ENCODE measurements at regions not wholly inside any gene's neighbourhood (a gene's known extent, or its start where the extent isn't known, plus 50 kb on each side); places are given as distances from the start of the nearest gene placed in this dataset.

- Mint-ChIP-seq H3K27ac (no peak overlapping the region), H3K9me3 (no peaks in the 10 kb centered on the region), H3K27me3 (peaks cover 8% of the 10 kb centered on the region), H3K36me3 (no peaks in the 10 kb centered on the region), H3K4me3 (no peak overlapping the region), H3K4me1 (no peaks in the 10 kb centered on the region)
- no peak for ATAC-seq
These were observed 188.1 kb upstream of the CELF2 start for GRCh38 chr10:10829576-10829975.

- ATAC-seq: no peak
- Mint-ChIP-seq H3K4me3 (no peak overlapping the region), H3K4me1 (no peaks in the 10 kb centered on the region)
These were observed 187.2 kb upstream of the CELF2 start for GRCh38 chr10:10830293-10830986.

GRCh38 chr10:10831085-10831484 is 186.6 kb upstream of the CELF2 start:
- Mint-ChIP-seq H3K4me3 (no peak overlapping the region), H3K9me3 (no peaks in the 10 kb centered on the region), H3K27ac (no peak overlapping the region), H3K27me3 (no peaks in the 10 kb centered on the region), H3K4me1 (no peaks in the 10 kb centered on the region), H3K36me3 (no peaks in the 10 kb centered on the region)
- no peak for ATAC-seq

More at GRCh38 chr10:10830293-10830986, 187.2 kb upstream of the CELF2 start:
- Mint-ChIP-seq H3K9me3 (no peaks in the 10 kb centered on the region), H3K27ac (no peak overlapping the region), H3K36me3 (no peaks in the 10 kb centered on the region), H3K27me3 (no peaks in the 10 kb centered on the region)

GRCh38 chr10:10833955-10834354 is 183.7 kb upstream of the CELF2 start:
- Mint-ChIP-seq H3K4me1 (no peaks in the 10 kb centered on the region), H3K36me3 (no peaks in the 10 kb centered on the region), H3K27me3 (no peaks in the 10 kb centered on the region), H3K27ac (no peak overlapping the region), H3K9me3 (no peaks in the 10 kb centered on the region), H3K4me3 (no peak overlapping the region)
- no peak for ATAC-seq

GRCh38 chr10:10844251-10844650 is 173.4 kb upstream of the CELF2 start:
- Mint-ChIP-seq H3K36me3 (no peaks in the 10 kb centered on the region), H3K4me3 (no peak overlapping the region), H3K27ac (no peak overlapping the region), H3K27me3 (peaks cover 9% of the 10 kb centered on the region), H3K9me3 (peaks cover 7% of the 10 kb centered on the region), H3K4me1 (no peaks in the 10 kb centered on the region)
- no peak for ATAC-seq

GRCh38 chr10:10845185-10845584 is 172.5 kb upstream of the CELF2 start:
- Mint-ChIP-seq H3K27me3 (peaks cover 9% of the 10 kb centered on the region), H3K9me3 (no peaks in the 10 kb centered on the region), H3K4me3 (no peak overlapping the region), H3K4me1 (no peaks in the 10 kb centered on the region), H3K36me3 (no peaks in the 10 kb centered on the region), H3K27ac (no peak overlapping the region)
- no peak for ATAC-seq

GRCh38 chr10:10845826-10846503 is 171.7 kb upstream of the CELF2 start:
- Mint-ChIP-seq H3K36me3 (no peaks in the 10 kb centered on the region), H3K4me1 (no peaks in the 10 kb centered on the region), H3K27me3 (peaks cover 9% of the 10 kb centered on the region), H3K4me3 (no peak overlapping the region), H3K27ac (no peak overlapping the region), H3K9me3 (no peaks in the 10 kb centered on the region)
- no peak for ATAC-seq

- Mint-ChIP-seq H3K36me3 (no peaks in the 10 kb centered on the region), H3K27me3 (peaks cover 14% of the 10 kb centered on the region)
These were observed 171.2 kb upstream of the CELF2 start for GRCh38 chr10:10846504-10846900.

GRCh38 chr10:10847387-10847786 is 170.3 kb upstream of the CELF2 start:
- Mint-ChIP-seq H3K36me3 (no peaks in the 10 kb centered on the region), H3K27me3 (peaks cover 23% of the 10 kb centered on the region), H3K4me3 (no peak overlapping the region), H3K4me1 (no peaks in the 10 kb centered on the region), H3K27ac (no peak overlapping the region), H3K9me3 (no peaks in the 10 kb centered on the region)
- no peak for ATAC-seq

More at GRCh38 chr10:10846504-10846900, 171.2 kb upstream of the CELF2 start:
- H3K4me1 Mint-ChIP-seq: no peaks in the 10 kb centered on the region
- no peak for ATAC-seq
- no peak overlapping the region for H3K27ac Mint-ChIP-seq
- no peak overlapping the region for H3K4me3 Mint-ChIP-seq
- H3K9me3 Mint-ChIP-seq: no peaks in the 10 kb centered on the region

GRCh38 chr10:10848488-10849111 is 169.1 kb upstream of the CELF2 start:
- H3K36me3 Mint-ChIP-seq: no peaks in the 10 kb centered on the region
- no peaks in the 10 kb centered on the region for H3K4me1 Mint-ChIP-seq
- H3K9me3 Mint-ChIP-seq: no peaks in the 10 kb centered on the region
- no peak overlapping the region for H3K4me3 Mint-ChIP-seq
- H3K27me3 Mint-ChIP-seq: peaks cover 26% of the 10 kb centered on the region
- no peak for ATAC-seq
- H3K27ac Mint-ChIP-seq: no peak overlapping the region

- no peaks in the 10 kb centered on the region for H3K9me3 Mint-ChIP-seq
- no peak overlapping the region for H3K27ac Mint-ChIP-seq
- H3K4me1 Mint-ChIP-seq: no peaks in the 10 kb centered on the region
These were observed 168.4 kb upstream of the CELF2 start for GRCh38 chr10:10849306-10849705.

GRCh38 chr10:10850214-10850613 is 167.5 kb upstream of the CELF2 start:
- no peaks in the 10 kb centered on the region for H3K9me3 Mint-ChIP-seq
- H3K4me1 Mint-ChIP-seq: peaks cover 9% of the 10 kb centered on the region
- no peaks in the 10 kb centered on the region for H3K36me3 Mint-ChIP-seq
- H3K27me3 Mint-ChIP-seq: peaks cover 26% of the 10 kb centered on the region
- ATAC-seq: no peak
- no peak overlapping the region for H3K4me3 Mint-ChIP-seq
- H3K27ac Mint-ChIP-seq: no peak overlapping the region

More at GRCh38 chr10:10849306-10849705, 168.4 kb upstream of the CELF2 start:
- Mint-ChIP-seq H3K27me3 (peaks cover 26% of the 10 kb centered on the region), H3K4me3 (no peak overlapping the region), H3K36me3 (no peaks in the 10 kb centered on the region)
- no peak for ATAC-seq

GRCh38 chr10:10852464-10852863 is 165.2 kb upstream of the CELF2 start:
- Mint-ChIP-seq H3K27ac (no peak overlapping the region), H3K27me3 (peaks cover 26% of the 10 kb centered on the region), H3K4me3 (no peak overlapping the region), H3K4me1 (peaks cover 12% of the 10 kb centered on the region), H3K9me3 (no peaks in the 10 kb centered on the region), H3K36me3 (no peaks in the 10 kb centered on the region)
- no peak for ATAC-seq

- H3K4me1 Mint-ChIP-seq: peaks cover 12% of the 10 kb centered on the region
- ATAC-seq: no peak
- peaks cover 17% of the 10 kb centered on the region for H3K27me3 Mint-ChIP-seq
These were observed 163.7 kb upstream of the CELF2 start for GRCh38 chr10:10853954-10854353.

GRCh38 chr10:10854725-10855124 is 162.9 kb upstream of the CELF2 start:
- Mint-ChIP-seq H3K4me1 (peaks cover 12% of the 10 kb centered on the region), H3K27me3 (peaks cover 17% of the 10 kb centered on the region), H3K27ac (no peak overlapping the region), H3K4me3 (no peak overlapping the region), H3K9me3 (no peaks in the 10 kb centered on the region), H3K36me3 (no peaks in the 10 kb centered on the region)
- ATAC-seq: peak; percentile 70

More at GRCh38 chr10:10853954-10854353, 163.7 kb upstream of the CELF2 start:
- no peaks in the 10 kb centered on the region for H3K9me3 Mint-ChIP-seq
- H3K36me3 Mint-ChIP-seq: no peaks in the 10 kb centered on the region
- no peak overlapping the region for H3K27ac Mint-ChIP-seq
- no peak overlapping the region for H3K4me3 Mint-ChIP-seq

Measured in stimulated activated memory B cell treated with anti-CD40 and anti-IgM and Interleukin-4, amounts not matched to agents 10 μg/mL and 1 μg/mL and 100 μg/mL, for 72 hours (primary cell).